ENCODE measurements at regions not wholly inside any gene's neighbourhood (a gene's known extent, or its start where the extent isn't known, plus 50 kb on each side); places are given as distances from the start of the nearest gene placed in this dataset.

- H3K4me1 Mint-ChIP-seq (ENCODE audit: unreplicated experiment) = no peaks in the 10 kb centered on the region
- no peak overlapping the region for H3K27ac Mint-ChIP-seq
- DNase-seq (ENCODE audit: extremely low spot score, unreplicated experiment) = no peak
- H3K27me3 Mint-ChIP-seq = no peaks in the 10 kb centered on the region
- H3K9me3 Mint-ChIP-seq = peaks cover 5% of the 10 kb centered on the region
- TF ChIP-seq, protein P1, sequence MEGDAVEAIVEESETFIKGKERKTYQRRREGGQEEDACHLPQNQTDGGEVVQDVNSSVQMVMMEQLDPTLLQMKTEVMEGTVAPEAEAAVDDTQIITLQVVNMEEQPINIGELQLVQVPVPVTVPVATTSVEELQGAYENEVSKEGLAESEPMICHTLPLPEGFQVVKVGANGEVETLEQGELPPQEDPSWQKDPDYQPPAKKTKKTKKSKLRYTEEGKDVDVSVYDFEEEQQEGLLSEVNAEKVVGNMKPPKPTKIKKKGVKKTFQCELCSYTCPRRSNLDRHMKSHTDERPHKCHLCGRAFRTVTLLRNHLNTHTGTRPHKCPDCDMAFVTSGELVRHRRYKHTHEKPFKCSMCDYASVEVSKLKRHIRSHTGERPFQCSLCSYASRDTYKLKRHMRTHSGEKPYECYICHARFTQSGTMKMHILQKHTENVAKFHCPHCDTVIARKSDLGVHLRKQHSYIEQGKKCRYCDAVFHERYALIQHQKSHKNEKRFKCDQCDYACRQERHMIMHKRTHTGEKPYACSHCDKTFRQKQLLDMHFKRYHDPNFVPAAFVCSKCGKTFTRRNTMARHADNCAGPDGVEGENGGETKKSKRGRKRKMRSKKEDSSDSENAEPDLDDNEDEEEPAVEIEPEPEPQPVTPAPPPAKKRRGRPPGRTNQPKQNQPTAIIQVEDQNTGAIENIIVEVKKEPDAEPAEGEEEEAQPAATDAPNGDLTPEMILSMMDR (conservative IDR thresholded peaks at IDR 0.05) = no peak
- no peaks in the 10 kb centered on the region for H3K36me3 Mint-ChIP-seq
- no peak overlapping the region for H3K4me3 Mint-ChIP-seq
These were observed 1764.6 kb downstream of the SUCLG1 start for GRCh38 chr2:82694431-82694830.

- Mint-ChIP-seq H3K9me3 (peaks cover 5% of the 10 kb centered on the region), H3K27ac (no peak overlapping the region), H3K4me3 (no peak overlapping the region), H3K27me3 (no peaks in the 10 kb centered on the region), H3K4me1 (ENCODE audit: unreplicated experiment) (no peaks in the 10 kb centered on the region), H3K36me3 (no peaks in the 10 kb centered on the region)
- no peak for DNase-seq (ENCODE audit: extremely low spot score, unreplicated experiment)
- TF ChIP-seq, protein P1 (conservative IDR thresholded peaks at IDR 0.05) = no peak
These were observed 1768.2 kb downstream of the SUCLG1 start for GRCh38 chr2:82690757-82691411.

DNA sequence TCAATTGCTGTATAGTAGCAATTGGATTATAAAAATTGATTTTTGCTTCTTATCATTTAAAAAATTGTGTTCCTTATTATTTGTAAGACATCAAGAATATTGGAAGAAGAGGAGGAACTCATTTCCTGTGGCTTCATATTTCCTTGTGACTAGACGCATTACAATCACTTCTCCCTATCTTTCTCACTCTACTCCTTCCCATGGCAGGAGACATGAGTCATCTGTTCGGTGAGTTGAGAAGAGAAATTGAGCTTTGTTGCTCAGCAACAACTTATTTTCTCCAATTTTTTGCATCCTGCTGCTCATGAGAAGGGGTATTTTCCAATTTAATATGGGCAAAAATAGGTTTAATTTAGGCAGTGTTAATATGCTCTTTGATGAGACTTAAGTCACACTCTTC is 1783.9 kb downstream of the SUCLG1 start:
- Mint-ChIP-seq H3K9me3 (no peaks in the 10 kb centered on the region), H3K27me3 (no peaks in the 10 kb centered on the region), H3K4me1 (ENCODE audit: unreplicated experiment) (no peaks in the 10 kb centered on the region), H3K27ac (no peak overlapping the region), H3K36me3 (no peaks in the 10 kb centered on the region), H3K4me3 (no peak overlapping the region)
- no peak for DNase-seq (ENCODE audit: extremely low spot score, unreplicated experiment)
- TF ChIP-seq, protein P1 (conservative IDR thresholded peaks at IDR 0.05) = no peak

- Mint-ChIP-seq H3K4me3 (no peak overlapping the region), H3K36me3 (no peaks in the 10 kb centered on the region), H3K4me1 (ENCODE audit: unreplicated experiment) (no peaks in the 10 kb centered on the region), H3K27me3 (no peaks in the 10 kb centered on the region), H3K27ac (no peak overlapping the region), H3K9me3 (no peaks in the 10 kb centered on the region)
- no peak for DNase-seq (ENCODE audit: extremely low spot score, unreplicated experiment)
- TF ChIP-seq, protein P1 (conservative IDR thresholded peaks at IDR 0.05) = no peak
These were observed 1784.4 kb downstream of the SUCLG1 start for GRCh38 chr2:82674652-82675051.

DNA sequence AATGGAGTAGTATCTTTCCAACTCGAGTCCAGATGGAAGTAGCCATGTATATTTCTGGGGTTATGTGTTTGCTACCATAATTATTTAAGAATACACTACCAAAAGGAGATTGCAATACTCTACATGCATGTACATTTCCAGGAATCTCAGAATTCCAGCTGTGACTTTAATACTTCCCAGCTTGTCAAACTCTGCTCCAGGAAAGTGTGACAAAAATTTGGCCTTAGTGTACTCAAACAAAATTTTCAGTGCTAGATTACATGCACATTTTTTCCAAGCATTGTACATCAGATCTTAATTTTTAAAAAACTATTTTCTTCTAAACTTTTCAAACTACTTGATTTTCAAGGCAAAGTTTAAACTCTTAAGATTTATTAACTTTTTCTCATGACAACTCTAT is 1791.6 kb downstream of the SUCLG1 start:
- Mint-ChIP-seq H3K4me1 (ENCODE audit: unreplicated experiment) (no peaks in the 10 kb centered on the region), H3K4me3 (no peak overlapping the region), H3K27ac (no peak overlapping the region), H3K27me3 (no peaks in the 10 kb centered on the region), H3K36me3 (no peaks in the 10 kb centered on the region), H3K9me3 (no peaks in the 10 kb centered on the region)
- TF ChIP-seq, protein P1 (conservative IDR thresholded peaks at IDR 0.05) = no peak
- DNase-seq (ENCODE audit: extremely low spot score, unreplicated experiment) = no peak

DNA sequence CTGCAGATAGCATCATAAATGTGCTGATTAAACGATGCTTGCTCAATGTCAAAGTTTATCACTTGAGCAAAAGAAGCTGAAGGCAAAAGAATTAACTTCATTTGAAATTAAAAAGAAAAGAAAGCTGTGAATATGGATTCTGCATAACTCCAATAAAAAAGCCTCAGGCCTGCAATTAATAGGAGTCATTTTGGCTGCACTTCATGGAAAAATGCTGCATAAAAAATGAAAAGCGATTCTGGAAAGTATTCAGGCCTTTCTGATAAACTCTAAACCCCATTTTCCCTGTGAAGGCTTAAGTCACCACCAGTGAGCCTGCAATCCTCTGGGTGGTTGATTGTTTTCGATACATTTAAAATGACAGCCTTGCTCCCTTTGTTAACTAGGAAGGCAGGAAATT is 1793.4 kb downstream of the SUCLG1 start:
- DNase-seq (ENCODE audit: extremely low spot score, unreplicated experiment) = no peak
- no peaks in the 10 kb centered on the region for H3K27me3 Mint-ChIP-seq
- TF ChIP-seq, protein P1 (conservative IDR thresholded peaks at IDR 0.05) = no peak
- H3K4me3 Mint-ChIP-seq = no peak overlapping the region
- H3K9me3 Mint-ChIP-seq = no peaks in the 10 kb centered on the region
- H3K4me1 Mint-ChIP-seq (ENCODE audit: unreplicated experiment) = no peaks in the 10 kb centered on the region
- no peak overlapping the region for H3K27ac Mint-ChIP-seq
- H3K36me3 Mint-ChIP-seq = no peaks in the 10 kb centered on the region
